ENCODE measurements at regions not wholly inside any gene's neighbourhood (a gene's known extent, or its start where the extent isn't known, plus 50 kb on each side); places are given as distances from the start of the nearest gene placed in this dataset.

DNA sequence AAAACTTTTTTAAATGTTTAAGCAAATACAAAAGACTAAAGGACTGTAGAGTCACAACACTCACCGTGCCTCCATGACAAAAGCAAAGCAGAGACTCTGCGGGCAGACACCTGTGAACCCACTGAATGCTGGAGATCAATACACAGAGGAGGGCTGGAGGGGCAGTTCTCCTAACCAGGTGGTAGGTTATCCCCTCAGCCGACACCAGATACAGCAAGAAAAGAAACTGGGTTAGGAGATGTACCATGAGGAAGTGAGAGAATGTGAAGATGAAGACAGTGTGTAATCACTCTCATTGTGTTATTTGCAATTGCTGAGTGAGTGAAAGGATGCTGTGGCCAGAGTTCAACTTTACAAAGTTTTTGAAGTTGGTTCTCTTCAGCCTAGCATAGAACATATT lies 480.3 kb downstream of the BCL11B start:
- Mint-ChIP-seq H3K36me3 (peaks cover 15% of the 10 kb centered on the region), H3K9me3 (peaks cover 49% of the 10 kb centered on the region), H3K4me3 (no peak overlapping the region), H3K27ac (no peak overlapping the region), H3K4me1 (no peaks in the 10 kb centered on the region), H3K27me3 (ENCODE audit: low read depth) (peaks cover 3% of the 10 kb centered on the region; the same call in 1 of the 2 replicates)
- no peak for TF ChIP-seq ERG (CRISPR knock-in tag; IDR thresholded peaks at IDR 0.05)
- DNase-seq (ENCODE audit: low spot score) = no peak
- ATAC-seq = no peak
- CTCF ChIA-PET = no interaction called here
- POLR2A ChIA-PET = no interaction called here

- ATAC-seq (no peak), DNase-seq (ENCODE audit: low spot score) (no peak)
- Mint-ChIP-seq H3K4me1 (no peaks in the 10 kb centered on the region), H3K4me3 (no peak overlapping the region), H3K27ac (no peak overlapping the region), H3K27me3 (ENCODE audit: low read depth) (peaks cover 3% of the 10 kb centered on the region; the same call in 1 of the 2 replicates), H3K9me3 (peaks cover 49% of the 10 kb centered on the region), H3K36me3 (peaks cover 15% of the 10 kb centered on the region)
- TF ChIP-seq PRRX2 (CRISPR knock-in tag; IDR thresholded peaks at IDR 0.05) = no peak
- no peak for TF ChIP-seq NFATC4 (CRISPR knock-in tag; IDR thresholded peaks at IDR 0.05)
- TF ChIP-seq, protein P1, sequence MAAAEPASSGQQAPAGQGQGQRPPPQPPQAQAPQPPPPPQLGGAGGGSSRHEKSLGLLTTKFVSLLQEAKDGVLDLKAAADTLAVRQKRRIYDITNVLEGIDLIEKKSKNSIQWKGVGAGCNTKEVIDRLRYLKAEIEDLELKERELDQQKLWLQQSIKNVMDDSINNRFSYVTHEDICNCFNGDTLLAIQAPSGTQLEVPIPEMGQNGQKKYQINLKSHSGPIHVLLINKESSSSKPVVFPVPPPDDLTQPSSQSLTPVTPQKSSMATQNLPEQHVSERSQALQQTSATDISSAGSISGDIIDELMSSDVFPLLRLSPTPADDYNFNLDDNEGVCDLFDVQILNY (CRISPR knock-in tag; IDR thresholded peaks at IDR 0.05) = no peak
- no peak for TF ChIP-seq GABPB1 (CRISPR knock-in tag; IDR thresholded peaks at IDR 0.05)
- TF ChIP-seq, protein P2, sequence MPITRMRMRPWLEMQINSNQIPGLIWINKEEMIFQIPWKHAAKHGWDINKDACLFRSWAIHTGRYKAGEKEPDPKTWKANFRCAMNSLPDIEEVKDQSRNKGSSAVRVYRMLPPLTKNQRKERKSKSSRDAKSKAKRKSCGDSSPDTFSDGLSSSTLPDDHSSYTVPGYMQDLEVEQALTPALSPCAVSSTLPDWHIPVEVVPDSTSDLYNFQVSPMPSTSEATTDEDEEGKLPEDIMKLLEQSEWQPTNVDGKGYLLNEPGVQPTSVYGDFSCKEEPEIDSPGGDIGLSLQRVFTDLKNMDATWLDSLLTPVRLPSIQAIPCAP (CRISPR knock-in tag; IDR thresholded peaks at IDR 0.05) = no peak
- TF ChIP-seq ERG (CRISPR knock-in tag; IDR thresholded peaks at IDR 0.05) = no peak
- TF ChIP-seq, protein P3, sequence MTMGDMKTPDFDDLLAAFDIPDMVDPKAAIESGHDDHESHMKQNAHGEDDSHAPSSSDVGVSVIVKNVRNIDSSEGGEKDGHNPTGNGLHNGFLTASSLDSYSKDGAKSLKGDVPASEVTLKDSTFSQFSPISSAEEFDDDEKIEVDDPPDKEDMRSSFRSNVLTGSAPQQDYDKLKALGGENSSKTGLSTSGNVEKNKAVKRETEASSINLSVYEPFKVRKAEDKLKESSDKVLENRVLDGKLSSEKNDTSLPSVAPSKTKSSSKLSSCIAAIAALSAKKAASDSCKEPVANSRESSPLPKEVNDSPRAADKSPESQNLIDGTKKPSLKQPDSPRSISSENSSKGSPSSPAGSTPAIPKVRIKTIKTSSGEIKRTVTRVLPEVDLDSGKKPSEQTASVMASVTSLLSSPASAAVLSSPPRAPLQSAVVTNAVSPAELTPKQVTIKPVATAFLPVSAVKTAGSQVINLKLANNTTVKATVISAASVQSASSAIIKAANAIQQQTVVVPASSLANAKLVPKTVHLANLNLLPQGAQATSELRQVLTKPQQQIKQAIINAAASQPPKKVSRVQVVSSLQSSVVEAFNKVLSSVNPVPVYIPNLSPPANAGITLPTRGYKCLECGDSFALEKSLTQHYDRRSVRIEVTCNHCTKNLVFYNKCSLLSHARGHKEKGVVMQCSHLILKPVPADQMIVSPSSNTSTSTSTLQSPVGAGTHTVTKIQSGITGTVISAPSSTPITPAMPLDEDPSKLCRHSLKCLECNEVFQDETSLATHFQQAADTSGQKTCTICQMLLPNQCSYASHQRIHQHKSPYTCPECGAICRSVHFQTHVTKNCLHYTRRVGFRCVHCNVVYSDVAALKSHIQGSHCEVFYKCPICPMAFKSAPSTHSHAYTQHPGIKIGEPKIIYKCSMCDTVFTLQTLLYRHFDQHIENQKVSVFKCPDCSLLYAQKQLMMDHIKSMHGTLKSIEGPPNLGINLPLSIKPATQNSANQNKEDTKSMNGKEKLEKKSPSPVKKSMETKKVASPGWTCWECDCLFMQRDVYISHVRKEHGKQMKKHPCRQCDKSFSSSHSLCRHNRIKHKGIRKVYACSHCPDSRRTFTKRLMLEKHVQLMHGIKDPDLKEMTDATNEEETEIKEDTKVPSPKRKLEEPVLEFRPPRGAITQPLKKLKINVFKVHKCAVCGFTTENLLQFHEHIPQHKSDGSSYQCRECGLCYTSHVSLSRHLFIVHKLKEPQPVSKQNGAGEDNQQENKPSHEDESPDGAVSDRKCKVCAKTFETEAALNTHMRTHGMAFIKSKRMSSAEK (CRISPR knock-in tag; IDR thresholded peaks at IDR 0.05; ENCODE audit: borderline replicate concordance) = no peak
- TF ChIP-seq NR2C2 (CRISPR knock-in tag; IDR thresholded peaks at IDR 0.05) = no peak
- TF ChIP-seq, protein P4, sequence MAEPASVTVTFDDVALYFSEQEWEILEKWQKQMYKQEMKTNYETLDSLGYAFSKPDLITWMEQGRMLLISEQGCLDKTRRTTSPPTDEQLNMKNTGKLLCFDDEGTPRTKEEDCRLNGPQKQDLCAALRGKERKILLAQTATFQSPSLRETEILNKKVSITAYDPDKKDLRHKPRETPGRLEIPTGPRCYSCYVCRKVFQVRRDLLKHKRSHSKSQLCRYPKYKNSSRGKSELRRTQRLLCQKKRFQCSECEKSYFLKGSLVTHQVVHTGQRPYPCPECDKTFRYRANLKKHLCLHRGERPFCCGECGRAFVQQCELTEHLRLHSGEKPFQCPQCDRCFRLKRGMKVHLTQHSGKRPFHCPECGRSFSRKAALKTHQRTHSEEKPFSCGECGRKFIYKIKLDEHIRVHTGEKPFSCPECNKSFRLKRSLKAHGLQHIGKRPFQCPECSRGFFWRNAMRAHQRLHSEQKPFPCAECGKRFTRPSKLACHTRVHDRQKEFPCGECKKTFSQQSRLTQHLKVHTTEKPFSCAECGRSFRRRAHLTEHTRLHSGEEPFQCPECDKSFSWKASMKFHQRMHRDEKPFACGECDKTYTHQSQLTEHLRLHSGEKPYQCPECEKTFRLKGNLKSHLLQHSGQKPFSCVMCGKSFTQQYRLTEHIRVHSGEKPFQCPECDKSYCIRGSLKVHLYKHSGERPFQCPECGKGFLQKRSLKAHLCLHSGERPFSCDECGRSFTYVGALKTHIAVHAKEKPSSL (CRISPR knock-in tag; conservative IDR thresholded peaks at IDR 0.05) = no peak
- no peak for TF ChIP-seq ELF4 (CRISPR knock-in tag; IDR thresholded peaks at IDR 0.05; ENCODE audit: low read depth)
- no peak for TF ChIP-seq ZBTB21 (CRISPR knock-in tag; IDR thresholded peaks at IDR 0.05; ENCODE audit: borderline replicate concordance)
- TF ChIP-seq OVOL2 (CRISPR knock-in tag; IDR thresholded peaks at IDR 0.05; ENCODE audit: borderline replicate concordance) = no peak
- POLR2A ChIA-PET = no interaction called here
- CTCF ChIA-PET = no interaction called here
Measured at GRCh38 chr14:98792171-98792570, 479.8 kb downstream of the BCL11B start.

All from WTC11 (cell line).